RWPE2 (cell line): ENCODE measurements at regions not wholly inside any gene's neighbourhood (a gene's known extent, or its start where the extent isn't known, plus 50 kb on each side); places are given as distances from the start of the nearest gene placed in this dataset.

Experiments used
- ATAC-seq: fragments of 200-7000 bp; cut with Tn5 transposase; 3 replicates; pipeline ENCODE4 v1.9.1; 2021; ENCODE audit warnings: low read depth
- DNase-seq: peaks from one replicate; pipeline ENCODE4 v3.0.0-alpha.2; 2020; ENCODE audit warnings: low spot score
- H3K27ac ChIP-seq: fragments of 450-650 bp; 2 replicates; pipeline ENCODE4 v1.5.1; 2017; ENCODE audit warnings: mild to moderate bottlenecking; ENCODE audit not compliant: poor library complexity, severe bottlenecking
- H3K27me3 ChIP-seq: fragments of 250-450 bp; sonication (Bioruptor Pico); 2 replicates; pipeline ENCODE4 v1.5.1; 2021; ENCODE audit warnings: mild to moderate bottlenecking, moderate library complexity; ENCODE audit not compliant: insufficient read depth, poor library complexity, severe bottlenecking
- H3K36me3 ChIP-seq: fragments of 250-450 bp; sonication (Bioruptor Pico); 2 replicates; pipeline ENCODE4 v1.5.1; 2020; ENCODE audit warnings: low read depth, mild to moderate bottlenecking, moderate library complexity
- H3K4me1 ChIP-seq: fragments of 250-450 bp; sonication (Bioruptor Pico); 2 replicates; pipeline ENCODE4 v1.5.1; 2021; ENCODE audit warnings: mild to moderate bottlenecking, moderate library complexity; ENCODE audit not compliant: insufficient read depth, poor library complexity, severe bottlenecking
- H3K4me3 ChIP-seq: fragments of 250-450 bp; sonication (Bioruptor Pico); 2 replicates; pipeline ENCODE4 v1.5.1; 2021; ENCODE audit warnings: mild to moderate bottlenecking, moderate library complexity; ENCODE audit not compliant: severe bottlenecking
- H3K9me3 ChIP-seq: fragments of 250-450 bp; sonication (Bioruptor Pico); 2 replicates; pipeline ENCODE4 v1.5.1; 2021; ENCODE audit warnings: mild to moderate bottlenecking, moderate library complexity; ENCODE audit not compliant: severe bottlenecking
- TF ChIP-seq, protein P1 (sequence below): fragments of 450-650 bp; IDR thresholded peaks from one replicate; pipeline ENCODE4 v1.5.1; 2017; ENCODE audit warnings: mild to moderate bottlenecking, moderate library complexity; ENCODE audit not compliant: poor library complexity, severe bottlenecking

- no peak for ATAC-seq
- TF ChIP-seq, protein P1, sequence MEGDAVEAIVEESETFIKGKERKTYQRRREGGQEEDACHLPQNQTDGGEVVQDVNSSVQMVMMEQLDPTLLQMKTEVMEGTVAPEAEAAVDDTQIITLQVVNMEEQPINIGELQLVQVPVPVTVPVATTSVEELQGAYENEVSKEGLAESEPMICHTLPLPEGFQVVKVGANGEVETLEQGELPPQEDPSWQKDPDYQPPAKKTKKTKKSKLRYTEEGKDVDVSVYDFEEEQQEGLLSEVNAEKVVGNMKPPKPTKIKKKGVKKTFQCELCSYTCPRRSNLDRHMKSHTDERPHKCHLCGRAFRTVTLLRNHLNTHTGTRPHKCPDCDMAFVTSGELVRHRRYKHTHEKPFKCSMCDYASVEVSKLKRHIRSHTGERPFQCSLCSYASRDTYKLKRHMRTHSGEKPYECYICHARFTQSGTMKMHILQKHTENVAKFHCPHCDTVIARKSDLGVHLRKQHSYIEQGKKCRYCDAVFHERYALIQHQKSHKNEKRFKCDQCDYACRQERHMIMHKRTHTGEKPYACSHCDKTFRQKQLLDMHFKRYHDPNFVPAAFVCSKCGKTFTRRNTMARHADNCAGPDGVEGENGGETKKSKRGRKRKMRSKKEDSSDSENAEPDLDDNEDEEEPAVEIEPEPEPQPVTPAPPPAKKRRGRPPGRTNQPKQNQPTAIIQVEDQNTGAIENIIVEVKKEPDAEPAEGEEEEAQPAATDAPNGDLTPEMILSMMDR = no peak
These were observed 109.7 kb upstream of the SDK2 start for GRCh38 chr17:73753751-73754496.

GRCh38 chr17:73754886-73755400 is 110.7 kb upstream of the SDK2 start:
- Histone ChIP-seq H3K27me3 (no peaks in the 10 kb centered on the region), H3K36me3 (no peaks in the 10 kb centered on the region), H3K27ac (no peak overlapping the region), H3K9me3 (no peaks in the 10 kb centered on the region), H3K4me1 (no peaks in the 10 kb centered on the region), H3K4me3 (no peak overlapping the region)
- DNase-seq = no peak
- TF ChIP-seq, protein P1 = no peak
- ATAC-seq = no peak

More at GRCh38 chr17:73753751-73754496, 109.7 kb upstream of the SDK2 start:
- Histone ChIP-seq H3K27ac (no peak overlapping the region), H3K4me3 (no peak overlapping the region), H3K4me1 (no peaks in the 10 kb centered on the region), H3K27me3 (no peaks in the 10 kb centered on the region), H3K36me3 (no peaks in the 10 kb centered on the region), H3K9me3 (no peaks in the 10 kb centered on the region)
- no peak for DNase-seq

DNA sequence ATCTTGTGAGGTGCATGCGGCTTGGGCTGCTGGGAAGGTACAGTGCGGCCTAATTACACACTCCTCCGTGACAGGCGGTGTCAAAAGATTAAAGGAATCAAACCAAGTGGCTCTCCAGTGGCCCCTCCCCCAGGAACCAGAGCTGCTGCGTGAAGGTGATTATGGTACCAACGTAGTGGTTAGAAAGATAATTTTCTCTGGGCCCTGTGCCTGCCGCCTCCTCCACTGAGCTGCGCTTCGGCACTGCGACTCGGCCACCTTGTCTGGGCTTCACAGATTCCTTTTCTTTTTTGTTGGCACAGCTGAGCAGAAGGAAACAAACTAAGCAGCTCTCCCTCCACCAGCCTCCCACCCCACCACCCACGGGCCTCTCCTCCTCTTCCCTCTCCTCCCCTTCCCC is 113.2 kb upstream of the SDK2 start:
- DNase-seq (no peak), ATAC-seq (no peak)
- TF ChIP-seq, protein P1 = no peak
- H3K4me3 ChIP-seq = no peak overlapping the region
- no peak overlapping the region for H3K27ac ChIP-seq
- H3K36me3 ChIP-seq = no peaks in the 10 kb centered on the region
- H3K27me3 ChIP-seq = no peaks in the 10 kb centered on the region
- H3K9me3 ChIP-seq = no peaks in the 10 kb centered on the region
- H3K4me1 ChIP-seq = no peaks in the 10 kb centered on the region

GRCh38 chr17:73758245-73758644 is 114.0 kb upstream of the SDK2 start:
- DNase-seq (no peak), ATAC-seq (no peak)
- Histone ChIP-seq H3K4me3 (no peak overlapping the region), H3K27me3 (no peaks in the 10 kb centered on the region), H3K4me1 (no peaks in the 10 kb centered on the region), H3K27ac (no peak overlapping the region), H3K9me3 (no peaks in the 10 kb centered on the region), H3K36me3 (no peaks in the 10 kb centered on the region)
- TF ChIP-seq, protein P1 = no peak

- Histone ChIP-seq H3K4me1 (no peaks in the 10 kb centered on the region), H3K4me3 (no peak overlapping the region), H3K27me3 (no peaks in the 10 kb centered on the region), H3K9me3 (no peaks in the 10 kb centered on the region), H3K27ac (no peak overlapping the region), H3K36me3 (no peaks in the 10 kb centered on the region)
- no peak for ATAC-seq
- DNase-seq = no peak
- TF ChIP-seq, protein P1 = no peak
These were observed 115.1 kb upstream of the SDK2 start for GRCh38 chr17:73759324-73759723.
